B cell (primary cell): ENCODE measurements at regions not wholly inside any gene's neighbourhood (a gene's known extent, or its start where the extent isn't known, plus 50 kb on each side); places are given as distances from the start of the nearest gene placed in this dataset.

Source experiments
- ATAC-seq: fragments of 200-7000 bp; cut with Tn5 transposase; one replicate; pipeline ENCODE4 v1.10.0; 2021; ENCODE audit warnings: low read depth, mild to moderate bottlenecking, moderate number of reproducible peaks, moderate library complexity
- CTCF ChIA-PET: fragments of 350-600 bp; sonication (Branson Sonifier 250); formaldehyde crosslinking; loops from one replicate; lab custom pipeline; 2021; ENCODE audit warnings: antibody characterized with exemption, inconsistent platforms; lab: Charles Lee
- POLR2A ChIA-PET: fragments of 350-600 bp; sonication (Branson Sonifier 250); formaldehyde crosslinking; loops from one replicate; lab custom pipeline; 2021; ENCODE audit warnings: antibody characterized with exemption; lab: Charles Lee
- DNase-seq: peaks from one replicate; pipeline ENCODE4 v3.0.0; 2013
- H2AFZ ChIP-seq: 2 replicates; pipeline ENCODE4 v1.6.1; 2012; ENCODE audit warnings: mild to moderate bottlenecking, low read depth, low read length; ENCODE audit not compliant: insufficient read depth, poor library complexity, severe bottlenecking
- H3K27ac ChIP-seq, 2 donors: 1 replicate in 1 of 2; 2 replicates in 1 of 2; pipeline ENCODE4 v1.5.1; 2012 to 2013; ENCODE audit warnings: low read length in 2 of 2, mild to moderate bottlenecking in 2 of 2, moderate library complexity in 1 of 2
- H3K27me3 ChIP-seq, 4 experiments: fragments of 200-600 bp in 1 of 4; sonication (generic) in 1 of 4; replicated peaks in 1 of 4; 1 replicate in 2 of 4; 2 replicates in 2 of 4; pipeline versions ENCODE4 v1.6.1 to v1.7.0; 2013 to 2016; ENCODE audit warnings: low read length in 3 of 4, mild to moderate bottlenecking in 2 of 4, mixed read lengths in 1 of 4, moderate library complexity in 1 of 4; ENCODE audit not compliant: insufficient read depth in 4 of 4, control insufficient read depth in 3 of 4; ENCODE audit errors: control extremely low read depth in 1 of 4
- H3K36me3 ChIP-seq, 2 experiments: replicated peaks in 1 of 2; 1 replicate in 1 of 2; 2 replicates in 1 of 2; pipeline versions ENCODE4 v1.6.1 to v1.7.1; 2013; ENCODE audit warnings: low read length in 1 of 2; ENCODE audit not compliant: insufficient read depth in 2 of 2, control insufficient read depth in 1 of 2; ENCODE audit errors: control extremely low read depth in 1 of 2, extremely low read depth in 1 of 2
- H3K4me1 ChIP-seq, 2 donors: fragments of 200-600 bp in 1 of 2; sonication (generic) in 1 of 2; 1 replicate in 1 of 2; 2 replicates in 1 of 2; pipeline versions ENCODE4 v1.5.1 to v1.6.1; 2013 to 2017; ENCODE audit warnings: low read length in 2 of 2; ENCODE audit not compliant: control insufficient read depth in 2 of 2, insufficient read depth in 2 of 2
- H3K4me2 ChIP-seq: replicated peaks from 2 replicates; pipeline ENCODE3; 2012; ENCODE audit warnings: mild to moderate bottlenecking, low read depth, low read length; ENCODE audit not compliant: poor library complexity, severe bottlenecking
- H3K4me3 ChIP-seq, 5 experiments: fragments of 200-600 bp in 1 of 5; sonication (generic) in 1 of 5; 1 replicate in 3 of 5; 2 replicates in 2 of 5; pipeline versions ENCODE4 v1.5.1 to v1.7.0; 2011 to 2016; ENCODE audit warnings: low read length in 4 of 5, mild to moderate bottlenecking in 4 of 5, low read depth in 2 of 5, control low read depth in 1 of 5, moderate library complexity in 1 of 5; ENCODE audit not compliant: insufficient read depth in 1 of 5; ENCODE audit errors: control extremely low read depth in 1 of 5, extremely low read depth in 1 of 5
- H3K79me2 ChIP-seq: fragments of 200-600 bp; sonication (generic); one replicate; pipeline ENCODE4 v1.6.0; 2016; ENCODE audit warnings: low read length; ENCODE audit not compliant: control insufficient read depth, insufficient read depth
- H3K9ac ChIP-seq: fragments of 200-600 bp; sonication (generic); 2 replicates; pipeline ENCODE4 v1.6.1; 2017; ENCODE audit warnings: mild to moderate bottlenecking, low read length, moderate library complexity
- H3K9me3 ChIP-seq, 3 donors: one replicate each; pipeline versions ENCODE4 v1.6.1 to v1.7.1; 2013; ENCODE audit warnings: low read length in 2 of 3; ENCODE audit not compliant: control insufficient read depth in 2 of 3, insufficient read depth in 1 of 3; ENCODE audit errors: control extremely low read depth in 1 of 3
- H4K20me1 ChIP-seq: 2 replicates; pipeline ENCODE4 v1.6.0; 2012; ENCODE audit warnings: mild to moderate bottlenecking, low read length; ENCODE audit not compliant: insufficient read depth, control insufficient read depth, poor library complexity, severe bottlenecking
- H3K27ac Mint-ChIP-seq: one replicate; pipeline ENCODE4 v1.8.0; 2021; ENCODE audit warnings: mixed read lengths
- H3K27me3 Mint-ChIP-seq: one replicate; pipeline ENCODE4 v1.8.0; 2021; ENCODE audit warnings: mixed read lengths
- H3K4me1 Mint-ChIP-seq: one replicate; pipeline ENCODE4 v1.8.0; 2021; ENCODE audit warnings: mixed read lengths
- H3K4me3 Mint-ChIP-seq: one replicate; pipeline ENCODE4 v1.8.0; 2021; ENCODE audit warnings: mixed read lengths
- H3K9me3 Mint-ChIP-seq: one replicate; pipeline ENCODE4 v1.8.0; 2022; ENCODE audit warnings: mixed read lengths; ENCODE audit not compliant: insufficient read depth
- EZH2 ChIP-seq: IDR thresholded peaks from 2 replicates; pipeline ENCODE4 v1.6.1; 2012; ENCODE audit warnings: borderline replicate concordance, low read depth, mild to moderate bottlenecking, moderate library complexity, low read length; ENCODE audit not compliant: insufficient read depth, poor library complexity, severe bottlenecking
- WGBS: methylation state at CpG from one replicate; pipeline ENCODE4 v1.1.5; 2013; ENCODE audit warnings: missing lambda C conversion rate; ENCODE audit not compliant: insufficient coverage; 5-methylcytosine and 5-hydroxymethylcytosine counted together
- intact Hi-C: fragments of 100-400 bp; cut with micrococcal nuclease; formaldehyde crosslinking; loops from one replicate; pipeline ENCODE4 v1.10.0; 2022
- TF ChIP-seq, protein P1 (sequence below): fragments of 200-600 bp; IDR thresholded peaks from one replicate; pipeline ENCODE4 v1.8.0; 2022; ENCODE audit warnings: antibody characterized with exemption, mild to moderate bottlenecking

DNA sequence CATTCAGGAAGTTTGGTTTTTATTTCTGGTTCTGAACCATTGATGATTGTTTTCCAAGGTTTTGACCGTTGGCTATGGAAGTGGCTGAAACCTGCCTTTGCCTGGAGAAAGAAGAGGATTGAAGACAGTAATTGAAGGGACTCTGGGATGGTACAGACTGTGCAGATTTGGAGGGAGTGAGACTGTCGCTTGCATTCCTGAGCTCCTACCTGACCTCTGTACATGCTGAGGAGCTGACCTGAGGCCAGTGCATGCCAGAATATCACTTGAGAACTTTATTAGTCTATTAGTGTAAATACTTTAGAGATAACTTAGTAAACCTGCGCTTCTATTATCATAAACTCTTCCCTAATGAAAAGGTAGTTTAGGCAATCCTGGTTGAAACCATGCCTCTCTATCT, 276.4 kb downstream of the IRS2 start:
- no peaks in the 10 kb centered on the region for H3K9me3 Mint-ChIP-seq
- DNase-seq (no peak), ATAC-seq (no peak)
- TF ChIP-seq EZH2: no peak
- TF ChIP-seq, protein P1, sequence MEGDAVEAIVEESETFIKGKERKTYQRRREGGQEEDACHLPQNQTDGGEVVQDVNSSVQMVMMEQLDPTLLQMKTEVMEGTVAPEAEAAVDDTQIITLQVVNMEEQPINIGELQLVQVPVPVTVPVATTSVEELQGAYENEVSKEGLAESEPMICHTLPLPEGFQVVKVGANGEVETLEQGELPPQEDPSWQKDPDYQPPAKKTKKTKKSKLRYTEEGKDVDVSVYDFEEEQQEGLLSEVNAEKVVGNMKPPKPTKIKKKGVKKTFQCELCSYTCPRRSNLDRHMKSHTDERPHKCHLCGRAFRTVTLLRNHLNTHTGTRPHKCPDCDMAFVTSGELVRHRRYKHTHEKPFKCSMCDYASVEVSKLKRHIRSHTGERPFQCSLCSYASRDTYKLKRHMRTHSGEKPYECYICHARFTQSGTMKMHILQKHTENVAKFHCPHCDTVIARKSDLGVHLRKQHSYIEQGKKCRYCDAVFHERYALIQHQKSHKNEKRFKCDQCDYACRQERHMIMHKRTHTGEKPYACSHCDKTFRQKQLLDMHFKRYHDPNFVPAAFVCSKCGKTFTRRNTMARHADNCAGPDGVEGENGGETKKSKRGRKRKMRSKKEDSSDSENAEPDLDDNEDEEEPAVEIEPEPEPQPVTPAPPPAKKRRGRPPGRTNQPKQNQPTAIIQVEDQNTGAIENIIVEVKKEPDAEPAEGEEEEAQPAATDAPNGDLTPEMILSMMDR: no peak
- no peaks in the 10 kb centered on the region for H4K20me1 ChIP-seq
- H3K9me3 ChIP-seq: peaks cover 0 to 3% (median 1%) of the 10 kb centered on the region in 3 donors
- ChIA-PET CTCF (no interaction called here), POLR2A (no interaction called here)
- H3K27me3 ChIP-seq: no peaks in the 10 kb centered on the region
- H3K27ac Mint-ChIP-seq: no peak overlapping the region
- H3K9ac ChIP-seq: no peak overlapping the region
- H3K4me1 Mint-ChIP-seq: no peaks in the 10 kb centered on the region
- no peak overlapping the region for H3K4me2 ChIP-seq
- H3K4me3 ChIP-seq: no peak overlapping the region
- no peak overlapping the region for H3K27ac ChIP-seq
- no peaks in the 10 kb centered on the region for H3K27me3 Mint-ChIP-seq
- H3K4me1 ChIP-seq: no peaks in the 10 kb centered on the region
- H2AFZ ChIP-seq: no peak overlapping the region
- 86% methylated on average over 1 of the region's 3 CpGs for WGBS
- H3K79me2 ChIP-seq: no peaks in the 10 kb centered on the region
- no peak overlapping the region for H3K4me3 Mint-ChIP-seq
- intact Hi-C loops: no loop called here
- H3K36me3 ChIP-seq: no peaks in the 10 kb centered on the region

GRCh38 chr13:109509154-109509900, 277.1 kb downstream of the IRS2 start:
- no peak overlapping the region for H3K9ac ChIP-seq
- no peaks in the 10 kb centered on the region for H3K4me1 Mint-ChIP-seq
- H4K20me1 ChIP-seq: no peaks in the 10 kb centered on the region
- CTCF ChIA-PET: no interaction called here
- no peaks in the 10 kb centered on the region for H3K4me1 ChIP-seq
- TF ChIP-seq EZH2: no peak
- TF ChIP-seq, protein P1: no peak
- no peaks in the 10 kb centered on the region for H3K27me3 Mint-ChIP-seq
- DNase-seq: no peak
- intact Hi-C loops: no loop called here
- no peak for ATAC-seq
- 87% methylated on average over 3 of the region's 4 CpGs for WGBS
- peaks cover 0 to 3% (median 1%) of the 10 kb centered on the region in 3 donors for H3K9me3 ChIP-seq
- no peaks in the 10 kb centered on the region for H3K27me3 ChIP-seq
- no peak overlapping the region for H3K27ac Mint-ChIP-seq
- no peak overlapping the region for H3K4me2 ChIP-seq
- no peak overlapping the region for H2AFZ ChIP-seq
- H3K79me2 ChIP-seq: no peaks in the 10 kb centered on the region
- H3K9me3 Mint-ChIP-seq: no peaks in the 10 kb centered on the region
- H3K4me3 ChIP-seq: no peak overlapping the region
- no peak overlapping the region for H3K4me3 Mint-ChIP-seq
- H3K36me3 ChIP-seq: no peaks in the 10 kb centered on the region
- no peak overlapping the region for H3K27ac ChIP-seq
- POLR2A ChIA-PET: no interaction called here
